RWPE2 (cell line): ENCODE measurements at regions not wholly inside any gene's neighbourhood (a gene's known extent, or its start where the extent isn't known, plus 50 kb on each side); places are given as distances from the start of the nearest gene placed in this dataset.
"Not testable (repeated sequence)": the region's sequence is repeated elsewhere in the genome, so short reads cannot be mapped to it uniquely, and the experiment has no call there.

ENCODE experiments used
- ATAC-seq: fragments of 200-7000 bp; cut with Tn5 transposase; 3 replicates; pipeline ENCODE4 v1.9.1; 2021; ENCODE audit warnings: low read depth
- DNase-seq: peaks from one replicate; pipeline ENCODE4 v3.0.0-alpha.2; 2020; ENCODE audit warnings: low spot score
- H3K27ac ChIP-seq: fragments of 450-650 bp; 2 replicates; pipeline ENCODE4 v1.5.1; 2017; ENCODE audit warnings: mild to moderate bottlenecking; ENCODE audit not compliant: poor library complexity, severe bottlenecking
- H3K27me3 ChIP-seq: fragments of 250-450 bp; sonication (Bioruptor Pico); 2 replicates; pipeline ENCODE4 v1.5.1; 2021; ENCODE audit warnings: mild to moderate bottlenecking, moderate library complexity; ENCODE audit not compliant: insufficient read depth, poor library complexity, severe bottlenecking
- H3K36me3 ChIP-seq: fragments of 250-450 bp; sonication (Bioruptor Pico); 2 replicates; pipeline ENCODE4 v1.5.1; 2020; ENCODE audit warnings: low read depth, mild to moderate bottlenecking, moderate library complexity
- H3K4me1 ChIP-seq: fragments of 250-450 bp; sonication (Bioruptor Pico); 2 replicates; pipeline ENCODE4 v1.5.1; 2021; ENCODE audit warnings: mild to moderate bottlenecking, moderate library complexity; ENCODE audit not compliant: insufficient read depth, poor library complexity, severe bottlenecking
- H3K4me3 ChIP-seq: fragments of 250-450 bp; sonication (Bioruptor Pico); 2 replicates; pipeline ENCODE4 v1.5.1; 2021; ENCODE audit warnings: mild to moderate bottlenecking, moderate library complexity; ENCODE audit not compliant: severe bottlenecking
- H3K9me3 ChIP-seq: fragments of 250-450 bp; sonication (Bioruptor Pico); 2 replicates; pipeline ENCODE4 v1.5.1; 2021; ENCODE audit warnings: mild to moderate bottlenecking, moderate library complexity; ENCODE audit not compliant: severe bottlenecking
- CTCF ChIP-seq: fragments of 450-650 bp; IDR thresholded peaks from one replicate; pipeline ENCODE4 v1.5.1; 2017; ENCODE audit warnings: mild to moderate bottlenecking, moderate library complexity; ENCODE audit not compliant: poor library complexity, severe bottlenecking

- Histone ChIP-seq H3K36me3 (no peaks in the 10 kb centered on the region), H3K27ac (no peak overlapping the region), H3K4me1 (peaks cover 3% of the 10 kb centered on the region), H3K9me3 (no peaks in the 10 kb centered on the region), H3K27me3 (no peaks in the 10 kb centered on the region), H3K4me3 (no peak overlapping the region)
- TF ChIP-seq CTCF: no peak
- peak; percentile 73 for ATAC-seq
- DNase-seq: no peak
Observed at GRCh38 chr7:106369352-106369751, 84.6 kb upstream of the NAMPT start.

- ATAC-seq (no peak), DNase-seq (no peak)
- Histone ChIP-seq H3K4me1 (peaks cover 3% of the 10 kb centered on the region), H3K27me3 (no peaks in the 10 kb centered on the region), H3K27ac (no peak overlapping the region), H3K4me3 (no peak overlapping the region), H3K36me3 (no peaks in the 10 kb centered on the region), H3K9me3 (no peaks in the 10 kb centered on the region)
- TF ChIP-seq CTCF: no peak
Observed at GRCh38 chr7:106367664-106368063, 82.9 kb upstream of the NAMPT start.

- peaks cover 3% of the 10 kb centered on the region for H3K4me1 ChIP-seq
- no peaks in the 10 kb centered on the region for H3K9me3 ChIP-seq
- TF ChIP-seq CTCF: no peak
- H3K36me3 ChIP-seq: no peaks in the 10 kb centered on the region
- ATAC-seq (0 out of 3 replicates have a peak, but pooled peaks have one; percentile 27), DNase-seq (no peak)
- H3K27ac ChIP-seq: no peak overlapping the region
- H3K4me3 ChIP-seq: no peak overlapping the region
- no peaks in the 10 kb centered on the region for H3K27me3 ChIP-seq
Observed at GRCh38 chr7:106367018-106367420, 82.2 kb upstream of the NAMPT start.

GRCh38 chr7:106365252-106366005 is 80.6 kb upstream of the NAMPT start:
- peak; percentile 29; the same call in 2 of the 3 replicates for ATAC-seq
- Histone ChIP-seq H3K36me3 (no peaks in the 10 kb centered on the region), H3K27ac (no peak overlapping the region), H3K4me1 (peaks cover 3% of the 10 kb centered on the region), H3K4me3 (no peak overlapping the region), H3K9me3 (no peaks in the 10 kb centered on the region), H3K27me3 (no peaks in the 10 kb centered on the region)
- no peak for TF ChIP-seq CTCF
- DNase-seq: no peak

GRCh38 chr7:106362507-106362906 is 77.7 kb upstream of the NAMPT start:
- H3K27me3 ChIP-seq, H3K36me3 ChIP-seq, ATAC-seq, H3K4me1 ChIP-seq, DNase-seq, H3K4me3 ChIP-seq, H3K9me3 ChIP-seq, H3K27ac ChIP-seq: not testable (repeated sequence)
